LNCAP (cell line): ENCODE measurements at regions not wholly inside any gene's neighbourhood (a gene's known extent, or its start where the extent isn't known, plus 50 kb on each side); places are given as distances from the start of the nearest gene placed in this dataset.

Source experiments
- CTCF ChIP-seq: fragments of 450-650 bp; IDR thresholded peaks from 2 replicates; pipeline ENCODE4 v1.5.1; 2017; ENCODE audit warnings: mild to moderate bottlenecking

- TF ChIP-seq CTCF: no peak
Observed at GRCh38 chr15:24856397-24857390, 98.1 kb upstream of the SNRPN start.

GRCh38 chr15:24857763-24858162 is 97.0 kb upstream of the SNRPN start:
- TF ChIP-seq CTCF: no peak

- no peak for TF ChIP-seq CTCF
Observed at GRCh38 chr15:24858737-24859601, 95.8 kb upstream of the SNRPN start.

GRCh38 chr15:24861014-24861690 is 93.6 kb upstream of the SNRPN start:
- TF ChIP-seq CTCF: no peak

GRCh38 chr15:24862726-24863521 is 91.9 kb upstream of the SNRPN start:
- TF ChIP-seq CTCF: no peak

GRCh38 chr15:24865303-24865702 is 89.5 kb upstream of the SNRPN start:
- no peak for TF ChIP-seq CTCF

GRCh38 chr15:24877174-24877573 is 77.6 kb upstream of the SNRPN start:
- TF ChIP-seq CTCF: no peak
